ENCODE measurements at regions not wholly inside any gene's neighbourhood (a gene's known extent, or its start where the extent isn't known, plus 50 kb on each side); places are given as distances from the start of the nearest gene placed in this dataset.
"Not testable (repeated sequence)": the region's sequence is repeated elsewhere in the genome, so short reads cannot be mapped to it uniquely, and the experiment has no call there.

DNA sequence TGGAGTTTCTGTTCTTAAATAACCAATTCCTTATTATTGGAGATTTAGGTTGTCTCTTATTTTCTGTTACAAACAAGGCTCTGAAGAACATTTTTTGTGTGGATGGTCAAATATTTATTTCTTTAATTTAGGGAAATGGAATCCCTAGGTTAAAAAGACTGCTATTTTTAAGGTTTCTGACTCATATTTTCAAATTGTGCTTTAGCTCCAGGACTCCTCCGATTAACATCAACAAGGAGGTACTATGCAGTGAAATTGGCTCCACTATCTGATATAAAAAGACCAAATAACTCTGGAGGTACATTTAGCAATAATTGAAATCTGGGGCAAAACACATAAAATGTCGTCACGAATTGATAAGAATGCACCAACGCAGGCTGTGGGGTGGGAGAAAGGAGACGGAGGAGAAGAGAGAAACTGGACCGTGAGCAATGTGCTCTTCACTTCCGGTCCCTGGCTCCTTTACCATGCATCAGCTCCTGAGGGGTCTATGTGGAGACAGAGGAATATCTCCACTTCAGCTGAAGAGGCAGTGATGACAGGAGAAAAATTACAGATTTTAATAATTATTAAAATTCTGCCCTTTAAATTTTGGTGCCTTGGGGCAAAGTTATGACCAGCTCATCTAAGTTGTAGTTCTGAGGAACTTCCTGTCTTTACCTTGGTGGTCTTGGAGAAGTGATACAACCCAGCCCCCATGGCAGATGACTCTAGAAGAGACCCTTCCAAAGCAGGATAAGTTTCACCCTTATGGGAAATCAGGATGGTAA lies 90.2 kb upstream of the BTG1 start:
- H3K4me1 Mint-ChIP-seq (ENCODE audit: unreplicated experiment): no peaks in the 10 kb centered on the region
- H3K9me3 Mint-ChIP-seq (ENCODE audit: unreplicated experiment): no peaks in the 10 kb centered on the region
- no peak for DNase-seq (ENCODE audit: low spot score)

DNA sequence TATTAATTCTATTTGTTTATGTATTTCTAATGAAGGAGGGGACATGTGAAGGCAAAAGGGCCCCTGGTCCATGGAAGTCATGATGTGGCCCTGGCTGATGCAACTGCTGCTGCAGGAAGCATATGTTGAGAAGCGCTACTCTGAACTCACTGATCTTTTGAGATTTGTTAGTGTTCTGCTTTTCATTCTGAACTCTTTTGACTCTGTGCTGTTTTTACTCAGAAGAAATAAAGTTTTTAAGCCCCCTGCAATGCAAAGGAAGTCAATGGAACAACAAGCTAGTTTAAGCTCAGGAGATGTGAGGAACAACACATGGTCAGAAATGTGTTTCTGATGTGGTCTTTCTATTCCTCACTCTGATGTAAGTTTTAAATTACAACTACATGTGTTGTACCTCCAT lies 88.9 kb upstream of the BTG1 start:
- DNase-seq (ENCODE audit: low spot score): no peak
- Mint-ChIP-seq H3K4me3 (ENCODE audit: unreplicated experiment) (no peak overlapping the region), H3K36me3 (ENCODE audit: low read depth, unreplicated experiment) (no peaks in the 10 kb centered on the region), H3K27me3 (ENCODE audit: unreplicated experiment) (peaks cover 2% of the 10 kb centered on the region), H3K27ac (ENCODE audit: unreplicated experiment) (no peak overlapping the region), H3K9me3 (ENCODE audit: unreplicated experiment) (no peaks in the 10 kb centered on the region), H3K4me1 (ENCODE audit: unreplicated experiment) (no peaks in the 10 kb centered on the region)
- TF ChIP-seq, protein P1, sequence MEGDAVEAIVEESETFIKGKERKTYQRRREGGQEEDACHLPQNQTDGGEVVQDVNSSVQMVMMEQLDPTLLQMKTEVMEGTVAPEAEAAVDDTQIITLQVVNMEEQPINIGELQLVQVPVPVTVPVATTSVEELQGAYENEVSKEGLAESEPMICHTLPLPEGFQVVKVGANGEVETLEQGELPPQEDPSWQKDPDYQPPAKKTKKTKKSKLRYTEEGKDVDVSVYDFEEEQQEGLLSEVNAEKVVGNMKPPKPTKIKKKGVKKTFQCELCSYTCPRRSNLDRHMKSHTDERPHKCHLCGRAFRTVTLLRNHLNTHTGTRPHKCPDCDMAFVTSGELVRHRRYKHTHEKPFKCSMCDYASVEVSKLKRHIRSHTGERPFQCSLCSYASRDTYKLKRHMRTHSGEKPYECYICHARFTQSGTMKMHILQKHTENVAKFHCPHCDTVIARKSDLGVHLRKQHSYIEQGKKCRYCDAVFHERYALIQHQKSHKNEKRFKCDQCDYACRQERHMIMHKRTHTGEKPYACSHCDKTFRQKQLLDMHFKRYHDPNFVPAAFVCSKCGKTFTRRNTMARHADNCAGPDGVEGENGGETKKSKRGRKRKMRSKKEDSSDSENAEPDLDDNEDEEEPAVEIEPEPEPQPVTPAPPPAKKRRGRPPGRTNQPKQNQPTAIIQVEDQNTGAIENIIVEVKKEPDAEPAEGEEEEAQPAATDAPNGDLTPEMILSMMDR (IDR thresholded peaks at IDR 0.05; ENCODE audit: unreplicated experiment): no peak

More for the DNA sequence above, 90.2 kb upstream of the BTG1 start:
- Mint-ChIP-seq H3K36me3 (ENCODE audit: low read depth, unreplicated experiment) (no peaks in the 10 kb centered on the region), H3K27me3 (ENCODE audit: unreplicated experiment) (peaks cover 2% of the 10 kb centered on the region), H3K27ac (ENCODE audit: unreplicated experiment) (no peak overlapping the region), H3K4me3 (ENCODE audit: unreplicated experiment) (no peak overlapping the region)
- TF ChIP-seq, protein P1 (IDR thresholded peaks at IDR 0.05; ENCODE audit: unreplicated experiment): no peak

DNA sequence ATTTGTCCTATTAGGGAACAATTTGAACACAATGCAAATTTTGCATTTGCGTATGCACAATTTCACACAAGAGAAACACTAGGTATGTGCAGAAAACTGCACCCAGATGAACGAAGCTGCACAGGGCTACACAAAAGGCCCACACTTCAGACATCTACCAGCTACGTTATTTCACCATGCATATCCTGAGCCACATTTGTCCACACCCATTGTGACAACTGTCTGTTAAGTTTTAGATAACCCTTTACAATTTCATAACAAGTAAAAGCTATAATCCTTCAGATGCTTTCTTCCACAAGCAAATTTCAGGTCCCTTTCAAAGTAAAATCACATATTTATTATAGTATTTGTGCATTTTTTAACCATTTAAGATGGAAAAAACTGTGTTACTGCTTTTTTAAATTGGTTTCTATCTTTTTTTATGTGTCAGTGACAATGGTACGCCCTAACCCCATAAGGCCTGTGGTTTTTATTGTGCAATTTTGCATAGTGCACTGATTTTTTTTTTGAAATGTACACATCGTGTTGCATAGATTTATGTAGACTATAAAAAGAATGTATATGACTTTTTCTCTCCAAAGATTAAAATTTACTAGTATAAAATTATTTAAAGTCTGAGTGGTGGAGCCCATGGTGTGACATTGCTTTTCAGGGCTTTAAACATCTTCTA lies 87.8 kb upstream of the BTG1 start:
- Mint-ChIP-seq H3K9me3 (ENCODE audit: unreplicated experiment) (no peaks in the 10 kb centered on the region), H3K27ac (ENCODE audit: unreplicated experiment) (no peak overlapping the region), H3K27me3 (ENCODE audit: unreplicated experiment) (no peaks in the 10 kb centered on the region), H3K36me3 (ENCODE audit: low read depth, unreplicated experiment) (no peaks in the 10 kb centered on the region), H3K4me3 (ENCODE audit: unreplicated experiment) (no peak overlapping the region), H3K4me1 (ENCODE audit: unreplicated experiment) (no peaks in the 10 kb centered on the region)
- DNase-seq (ENCODE audit: low spot score): no peak
- TF ChIP-seq, protein P1 (IDR thresholded peaks at IDR 0.05; ENCODE audit: unreplicated experiment): no peak

DNA sequence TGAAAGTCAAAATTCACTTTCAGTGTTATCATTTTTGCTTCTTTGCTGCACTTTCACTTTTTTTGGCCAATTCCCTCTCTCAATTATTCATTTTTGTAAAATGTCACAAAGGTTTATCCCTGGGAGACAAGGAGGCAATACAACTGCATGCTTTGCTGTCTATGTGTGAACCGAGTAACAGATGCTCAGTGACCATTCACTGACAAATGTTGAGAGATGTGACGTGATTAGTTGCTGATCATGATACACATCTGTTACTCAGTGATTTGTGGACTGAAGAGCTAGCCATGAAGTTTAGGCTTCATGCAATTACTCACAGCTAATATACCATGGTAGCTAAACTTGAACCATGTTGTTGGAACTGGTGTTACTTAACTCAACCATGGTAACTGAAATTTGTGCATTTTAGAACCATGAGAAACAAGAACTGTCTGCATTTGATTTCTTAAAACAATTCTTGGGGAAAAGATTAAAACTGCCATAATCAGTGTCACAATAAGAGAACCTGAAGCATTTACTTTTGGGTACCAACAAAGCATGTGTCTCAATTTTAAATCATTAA lies 86.8 kb upstream of the BTG1 start:
- H3K9me3 Mint-ChIP-seq (ENCODE audit: unreplicated experiment); H3K27me3 Mint-ChIP-seq (ENCODE audit: unreplicated experiment); H3K36me3 Mint-ChIP-seq (ENCODE audit: low read depth, unreplicated experiment); H3K4me3 Mint-ChIP-seq (ENCODE audit: unreplicated experiment); DNase-seq (ENCODE audit: low spot score); H3K27ac Mint-ChIP-seq (ENCODE audit: unreplicated experiment); H3K4me1 Mint-ChIP-seq (ENCODE audit: unreplicated experiment): not testable (repeated sequence)

DNA sequence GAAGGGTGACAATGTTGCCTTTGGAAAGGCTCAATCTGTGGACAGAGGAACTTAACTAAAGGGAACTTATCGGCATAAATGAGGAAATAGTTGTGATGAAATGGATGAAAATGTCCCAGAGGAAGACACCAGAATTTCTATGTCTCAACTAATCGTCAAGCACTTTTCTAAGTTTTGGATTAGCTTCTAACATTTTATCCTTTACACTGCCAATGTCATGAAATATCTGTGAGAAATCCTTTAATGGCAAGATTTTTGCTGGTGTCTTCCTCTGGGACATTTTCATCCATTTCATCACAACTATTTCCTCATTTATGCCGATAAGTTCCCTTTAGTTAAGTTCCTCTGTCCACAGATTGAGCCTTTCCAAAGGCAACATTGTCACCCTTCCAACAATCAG lies 86.3 kb upstream of the BTG1 start:
- H3K27ac Mint-ChIP-seq (ENCODE audit: unreplicated experiment); H3K4me3 Mint-ChIP-seq (ENCODE audit: unreplicated experiment); H3K36me3 Mint-ChIP-seq (ENCODE audit: low read depth, unreplicated experiment); DNase-seq (ENCODE audit: low spot score); H3K9me3 Mint-ChIP-seq (ENCODE audit: unreplicated experiment); H3K27me3 Mint-ChIP-seq (ENCODE audit: unreplicated experiment); H3K4me1 Mint-ChIP-seq (ENCODE audit: unreplicated experiment): not testable (repeated sequence)

DNA sequence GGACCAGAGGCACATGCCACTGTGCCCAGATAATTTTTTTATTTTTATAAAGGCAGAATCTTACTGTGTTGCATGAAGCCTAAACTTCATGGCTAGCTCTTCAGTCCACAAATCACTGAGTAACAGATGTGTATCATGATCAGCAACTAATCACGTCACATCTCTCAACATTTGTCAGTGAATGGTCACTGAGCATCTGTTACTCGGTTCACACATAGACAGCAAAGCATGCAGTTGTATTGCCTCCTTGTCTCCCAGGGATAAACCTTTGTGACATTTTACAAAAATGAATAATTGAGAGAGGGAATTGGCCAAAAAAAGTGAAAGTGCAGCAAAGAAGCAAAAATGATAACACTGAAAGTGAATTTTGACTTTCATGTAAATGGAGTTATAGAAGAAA lies 85.9 kb upstream of the BTG1 start:
- H3K36me3 Mint-ChIP-seq (ENCODE audit: low read depth, unreplicated experiment); H3K4me3 Mint-ChIP-seq (ENCODE audit: unreplicated experiment); H3K4me1 Mint-ChIP-seq (ENCODE audit: unreplicated experiment); DNase-seq (ENCODE audit: low spot score); H3K27ac Mint-ChIP-seq (ENCODE audit: unreplicated experiment); H3K9me3 Mint-ChIP-seq (ENCODE audit: unreplicated experiment); H3K27me3 Mint-ChIP-seq (ENCODE audit: unreplicated experiment): not testable (repeated sequence)
